ENCODE measurements at regions not wholly inside any gene's neighbourhood (a gene's known extent, or its start where the extent isn't known, plus 50 kb on each side); places are given as distances from the start of the nearest gene placed in this dataset.
A peak's percentile ranks its signal among the peaks of the same experiment; 100 is the strongest.

GRCh38 chr2:175619179-175620045 lies 382.7 kb downstream of the LNPK start:
- Histone ChIP-seq H3K36me3 (ENCODE audit: low read depth) (no peaks in the 10 kb centered on the region), H3K4me3 (no peak overlapping the region), H2AFZ (no peak overlapping the region), H4K20me1 (ENCODE audit: insufficient read depth) (no peaks in the 10 kb centered on the region), H3K4me2 (ENCODE audit: unreplicated experiment) (no peak overlapping the region), H3K27ac (no peak overlapping the region), H3K27me3 (replicated peaks; ENCODE audit: insufficient read depth) (peaks cover 8% of the 10 kb centered on the region; the same call in 1 of the 2 replicates), H3K79me2 (ENCODE audit: insufficient read depth) (no peaks in the 10 kb centered on the region), H3K9ac (no peak overlapping the region), H3F3A (ENCODE audit: insufficient read depth) (no peaks in the 10 kb centered on the region), H3K9me3 (ENCODE audit: low read depth) (no peaks in the 10 kb centered on the region), H3K9me2 (ENCODE audit: insufficient read depth) (no peaks in the 10 kb centered on the region), H3K4me1 (ENCODE audit: insufficient read depth) (0 out of 2 replicates have a peak, but pooled peaks cover 5% of the 10 kb centered on the region)
- 46 to 51% methylated on average over 2 of the region's 2 CpGs for WGBS, 2 experiments (ENCODE audit: low coverage in 1 of 2, low lambda C conversion rate in 2 of 2, missing lambda C conversion rate in 2 of 2)
- no peak for DNase-seq
- TF ChIP-seq EZH2phosphoT487 (IDR thresholded peaks at IDR 0.05; ENCODE audit: insufficient read depth, low read depth) (no peak), EZH2 (IDR thresholded peaks at IDR 0.05; ENCODE audit: insufficient read depth, poor library complexity, severe bottlenecking) (no peak)
- in situ Hi-C loops (cut with MboI), result no loop called here

- TF ChIP-seq EZH2 (IDR thresholded peaks at IDR 0.05; ENCODE audit: insufficient read depth, poor library complexity, severe bottlenecking), result no peak
- no peak for TF ChIP-seq EZH2phosphoT487 (IDR thresholded peaks at IDR 0.05; ENCODE audit: insufficient read depth, low read depth)
- H3K27me3 ChIP-seq (replicated peaks; ENCODE audit: insufficient read depth), result no peaks in the 10 kb centered on the region
- H3K9me2 ChIP-seq (ENCODE audit: insufficient read depth), result no peaks in the 10 kb centered on the region
- no peak overlapping the region for H2AFZ ChIP-seq
- in situ Hi-C loops (cut with MboI), result no loop called here
- no peak overlapping the region for H3K4me3 ChIP-seq
- no peaks in the 10 kb centered on the region for H3K9me3 ChIP-seq (ENCODE audit: low read depth)
- no peak for DNase-seq
- no peak overlapping the region for H3K4me2 ChIP-seq (ENCODE audit: unreplicated experiment)
- no peaks in the 10 kb centered on the region for H4K20me1 ChIP-seq (ENCODE audit: insufficient read depth)
- no peaks in the 10 kb centered on the region for H3F3A ChIP-seq (ENCODE audit: insufficient read depth)
- no peak overlapping the region for H3K9ac ChIP-seq
- H3K4me1 ChIP-seq (ENCODE audit: insufficient read depth), result 0 out of 2 replicates have a peak, but pooled peaks cover 5% of the 10 kb centered on the region
- 55 to 65% methylated on average over 6 of the region's 6 CpGs for WGBS, 2 experiments (ENCODE audit: low coverage in 1 of 2, low lambda C conversion rate in 2 of 2, missing lambda C conversion rate in 2 of 2)
- H3K79me2 ChIP-seq (ENCODE audit: insufficient read depth), result no peaks in the 10 kb centered on the region
- H3K36me3 ChIP-seq (ENCODE audit: low read depth), result no peaks in the 10 kb centered on the region
- no peak overlapping the region for H3K27ac ChIP-seq
These were observed 389.8 kb downstream of the LNPK start for GRCh38 chr2:175612280-175612679.

- no peak for TF ChIP-seq EZH2phosphoT487 (IDR thresholded peaks at IDR 0.05; ENCODE audit: insufficient read depth, low read depth)
- no peak for TF ChIP-seq EZH2 (IDR thresholded peaks at IDR 0.05; ENCODE audit: insufficient read depth, poor library complexity, severe bottlenecking)
- Histone ChIP-seq H3K9me2 (ENCODE audit: insufficient read depth) (no peaks in the 10 kb centered on the region), H2AFZ (0 out of 2 replicates have a peak overlapping the region, but pooled peaks have one; percentile 1), H3K36me3 (ENCODE audit: low read depth) (no peaks in the 10 kb centered on the region), H3K4me3 (no peak overlapping the region), H3K4me1 (ENCODE audit: insufficient read depth) (peaks cover 14% of the 10 kb centered on the region), H4K20me1 (ENCODE audit: insufficient read depth) (no peaks in the 10 kb centered on the region), H3K9ac (no peak overlapping the region), H3K4me2 (ENCODE audit: unreplicated experiment) (peak overlapping the region; percentile 19), H3K79me2 (ENCODE audit: insufficient read depth) (no peaks in the 10 kb centered on the region), H3K9me3 (ENCODE audit: low read depth) (no peaks in the 10 kb centered on the region), H3K27ac (no peak overlapping the region), H3K27me3 (replicated peaks; ENCODE audit: insufficient read depth) (no peaks in the 10 kb centered on the region), H3F3A (ENCODE audit: insufficient read depth) (peaks cover 7% of the 10 kb centered on the region)
- in situ Hi-C loops (cut with MboI), result no loop called here
- peak; percentile 61 for DNase-seq
- WGBS, 2 experiments (ENCODE audit: low coverage in 1 of 2, low lambda C conversion rate in 2 of 2, missing lambda C conversion rate in 2 of 2), result 2 to 4% methylated on average over 12 of the region's 12 CpGs
These were observed 395.8 kb downstream of the LNPK start for GRCh38 chr2:175606010-175606841.

- peak overlapping the region; percentile 19 for H3K4me2 ChIP-seq (ENCODE audit: unreplicated experiment)
- H3K79me2 ChIP-seq (ENCODE audit: insufficient read depth), result no peaks in the 10 kb centered on the region
- DNase-seq, result no peak
- no peak overlapping the region for H3K9ac ChIP-seq
- no peaks in the 10 kb centered on the region for H4K20me1 ChIP-seq (ENCODE audit: insufficient read depth)
- H3F3A ChIP-seq (ENCODE audit: insufficient read depth), result peaks cover 13% of the 10 kb centered on the region
- no peaks in the 10 kb centered on the region for H3K27me3 ChIP-seq (replicated peaks; ENCODE audit: insufficient read depth)
- 75 to 77% methylated on average over 5 of the region's 5 CpGs for WGBS, 2 experiments (ENCODE audit: low coverage in 1 of 2, low lambda C conversion rate in 2 of 2, missing lambda C conversion rate in 2 of 2)
- H3K4me3 ChIP-seq, result no peak overlapping the region
- in situ Hi-C loops (cut with MboI), result no loop called here
- no peak overlapping the region for H2AFZ ChIP-seq
- TF ChIP-seq EZH2 (IDR thresholded peaks at IDR 0.05; ENCODE audit: insufficient read depth, poor library complexity, severe bottlenecking) (no peak), EZH2phosphoT487 (IDR thresholded peaks at IDR 0.05; ENCODE audit: insufficient read depth, low read depth) (no peak)
- no peaks in the 10 kb centered on the region for H3K36me3 ChIP-seq (ENCODE audit: low read depth)
- H3K9me3 ChIP-seq (ENCODE audit: low read depth), result no peaks in the 10 kb centered on the region
- peaks cover 20% of the 10 kb centered on the region for H3K4me1 ChIP-seq (ENCODE audit: insufficient read depth)
- H3K27ac ChIP-seq, result no peak overlapping the region
- no peaks in the 10 kb centered on the region for H3K9me2 ChIP-seq (ENCODE audit: insufficient read depth)
These were observed 396.4 kb downstream of the LNPK start for GRCh38 chr2:175605640-175606009.

All from GM23248 (cell line).